SU-DHL-6 (cell line): ENCODE measurements at regions not wholly inside any gene's neighbourhood (a gene's known extent, or its start where the extent isn't known, plus 50 kb on each side); places are given as distances from the start of the nearest gene placed in this dataset.

Source experiments
- H2AFZ ChIP-seq: fragments of 200-600 bp; sonication (generic); 2 replicates; pipeline ENCODE4 v1.6.1; 2014; ENCODE audit warnings: low read depth, mild to moderate bottlenecking, moderate library complexity, mixed read lengths, antibody characterized with exemption, low read length; ENCODE audit not compliant: severe bottlenecking
- H3F3A ChIP-seq: fragments of 200-600 bp; shearing (Covaris generic); 2 replicates; pipeline ENCODE4 v1.6.0; 2016; ENCODE audit warnings: antibody characterized with exemption, mild to moderate bottlenecking; ENCODE audit not compliant: insufficient read depth
- H3K27ac ChIP-seq: fragments of 200-600 bp; sonication (generic); 2 replicates; pipeline ENCODE4 v1.5.1; 2016; ENCODE audit warnings: low read depth, mild to moderate bottlenecking, low read length, moderate library complexity, mixed read lengths
- H3K27me3 ChIP-seq: fragments of 200-600 bp; sonication (generic), shearing (Covaris generic); 2 replicates; pipeline ENCODE4 v1.6.0; 2014; ENCODE audit warnings: mild to moderate bottlenecking, low read length
- H3K36me3 ChIP-seq: fragments of 200-600 bp; sonication (generic); 2 replicates; pipeline ENCODE4 v1.6.1; 2014; ENCODE audit warnings: mild to moderate bottlenecking, low read length, mixed read lengths
- H3K4me2 ChIP-seq: fragments of 300-600, 200-600 bp; shearing (Covaris generic), sonication (generic); 2 replicates; pipeline ENCODE4 v1.6.0; 2014; ENCODE audit warnings: low read length, low read depth, mild to moderate bottlenecking; ENCODE audit not compliant: poor library complexity, severe bottlenecking
- H3K4me3 ChIP-seq: fragments of 200-600 bp; sonication (generic); 2 replicates; pipeline ENCODE4 v1.5.1; 2014; ENCODE audit warnings: antibody characterized with exemption, low read length, mild to moderate bottlenecking, mixed read lengths; ENCODE audit not compliant: insufficient read depth, poor library complexity, severe bottlenecking
- H3K79me2 ChIP-seq: fragments of 200-600 bp; sonication (generic); 2 replicates; pipeline ENCODE4 v1.6.1; 2014; ENCODE audit warnings: mild to moderate bottlenecking, low read length, moderate library complexity; ENCODE audit not compliant: insufficient read depth
- H3K9ac ChIP-seq: fragments of 200-600 bp; sonication (generic); 2 replicates; pipeline ENCODE4 v1.7.0; 2014; ENCODE audit warnings: mild to moderate bottlenecking, low read length
- H3K9me2 ChIP-seq: fragments of 200-600 bp; sonication (generic); replicated peaks from 2 replicates; pipeline ENCODE4 v1.6.1; 2014; ENCODE audit warnings: low read length; ENCODE audit not compliant: insufficient read depth
- H3K9me3 ChIP-seq: fragments of 200-600 bp; sonication (generic); 2 replicates; pipeline ENCODE4 v1.6.1; 2014; ENCODE audit warnings: low read length, mixed read lengths; ENCODE audit not compliant: insufficient read depth
- H4K20me1 ChIP-seq: fragments of 200-600 bp; sonication (generic); 2 replicates; pipeline ENCODE4 v1.6.1; 2014; ENCODE audit warnings: low read depth, mild to moderate bottlenecking, antibody characterized with exemption, low read length, moderate library complexity, mixed read lengths
- EZH2phosphoT487 ChIP-seq: fragments of 200-600 bp; sonication (generic), shearing (Covaris generic); conservative IDR thresholded peaks from 2 replicates; pipeline ENCODE4 v1.6.1; 2018; ENCODE audit warnings: mild to moderate bottlenecking, antibody characterized with exemption, low read length, moderate library complexity, mixed read lengths
- TF ChIP-seq, protein P1 (sequence below): fragments of 200-600 bp; sonication (generic); IDR thresholded peaks from one replicate; pipeline ENCODE4 v1.5.1; 2017; ENCODE audit warnings: antibody characterized with exemption, mild to moderate bottlenecking, low read length, moderate library complexity; ENCODE audit not compliant: insufficient read depth, poor library complexity, severe bottlenecking

DNA sequence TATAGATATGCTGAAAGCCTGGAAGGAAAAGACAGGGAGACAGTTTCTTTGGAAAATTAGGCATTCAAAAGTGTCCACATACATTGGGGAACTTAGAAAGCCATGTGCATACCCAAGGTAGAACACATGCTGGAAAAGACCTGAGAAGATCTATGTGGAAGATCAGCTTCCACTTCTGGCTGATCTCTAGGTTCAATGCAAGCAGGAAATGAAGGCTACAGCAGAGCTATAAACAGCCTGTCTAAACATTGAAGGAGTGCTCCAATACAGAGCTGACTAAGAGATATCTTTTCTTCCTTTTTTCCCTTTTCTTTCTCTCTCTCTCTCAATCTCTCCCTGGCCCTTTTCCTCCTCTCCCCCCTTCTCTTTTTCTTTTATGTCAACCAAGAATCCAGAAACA, 73.6 kb upstream of the TCF12 start:
- no peak overlapping the region for H3K4me3 ChIP-seq
- no peaks in the 10 kb centered on the region for H3K79me2 ChIP-seq
- H3K9me2 ChIP-seq, result no peaks in the 10 kb centered on the region
- H3K27ac ChIP-seq, result no peak overlapping the region
- no peak overlapping the region for H3K9ac ChIP-seq
- H3K4me2 ChIP-seq, result no peak overlapping the region
- no peak overlapping the region for H2AFZ ChIP-seq
- no peaks in the 10 kb centered on the region for H3K27me3 ChIP-seq
- H3F3A ChIP-seq, result no peaks in the 10 kb centered on the region
- no peaks in the 10 kb centered on the region for H3K9me3 ChIP-seq
- TF ChIP-seq EZH2phosphoT487, result no peak
- TF ChIP-seq, protein P1, sequence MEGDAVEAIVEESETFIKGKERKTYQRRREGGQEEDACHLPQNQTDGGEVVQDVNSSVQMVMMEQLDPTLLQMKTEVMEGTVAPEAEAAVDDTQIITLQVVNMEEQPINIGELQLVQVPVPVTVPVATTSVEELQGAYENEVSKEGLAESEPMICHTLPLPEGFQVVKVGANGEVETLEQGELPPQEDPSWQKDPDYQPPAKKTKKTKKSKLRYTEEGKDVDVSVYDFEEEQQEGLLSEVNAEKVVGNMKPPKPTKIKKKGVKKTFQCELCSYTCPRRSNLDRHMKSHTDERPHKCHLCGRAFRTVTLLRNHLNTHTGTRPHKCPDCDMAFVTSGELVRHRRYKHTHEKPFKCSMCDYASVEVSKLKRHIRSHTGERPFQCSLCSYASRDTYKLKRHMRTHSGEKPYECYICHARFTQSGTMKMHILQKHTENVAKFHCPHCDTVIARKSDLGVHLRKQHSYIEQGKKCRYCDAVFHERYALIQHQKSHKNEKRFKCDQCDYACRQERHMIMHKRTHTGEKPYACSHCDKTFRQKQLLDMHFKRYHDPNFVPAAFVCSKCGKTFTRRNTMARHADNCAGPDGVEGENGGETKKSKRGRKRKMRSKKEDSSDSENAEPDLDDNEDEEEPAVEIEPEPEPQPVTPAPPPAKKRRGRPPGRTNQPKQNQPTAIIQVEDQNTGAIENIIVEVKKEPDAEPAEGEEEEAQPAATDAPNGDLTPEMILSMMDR, result no peak
- H4K20me1 ChIP-seq, result no peaks in the 10 kb centered on the region
- no peaks in the 10 kb centered on the region for H3K36me3 ChIP-seq

DNA sequence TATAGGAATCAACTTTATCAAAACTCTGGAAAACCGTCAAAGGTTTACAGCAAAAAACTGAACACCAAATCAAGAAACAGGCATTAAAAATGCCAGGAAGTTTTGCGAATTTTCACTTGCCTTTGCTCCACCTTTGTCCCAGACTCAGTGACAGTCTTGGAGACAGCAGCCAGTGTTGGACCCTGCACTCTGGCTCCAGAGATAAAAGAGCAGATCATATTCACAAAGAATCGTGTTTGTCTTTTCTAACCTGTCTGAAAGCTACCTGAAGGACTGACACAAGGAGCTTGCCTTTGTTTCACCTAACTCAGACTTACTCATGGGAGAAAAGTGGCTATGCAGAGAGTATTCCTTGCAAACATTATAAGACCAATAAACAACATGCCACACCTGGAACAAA, 74.0 kb upstream of the TCF12 start:
- H3K9ac ChIP-seq, result no peak overlapping the region
- H3K36me3 ChIP-seq, result no peaks in the 10 kb centered on the region
- H3F3A ChIP-seq, result no peaks in the 10 kb centered on the region
- H2AFZ ChIP-seq, result no peak overlapping the region
- H3K9me2 ChIP-seq, result no peaks in the 10 kb centered on the region
- H3K9me3 ChIP-seq, result no peaks in the 10 kb centered on the region
- H4K20me1 ChIP-seq, result no peaks in the 10 kb centered on the region
- no peak for TF ChIP-seq EZH2phosphoT487
- TF ChIP-seq, protein P1, result no peak
- H3K27me3 ChIP-seq, result no peaks in the 10 kb centered on the region
- no peak overlapping the region for H3K27ac ChIP-seq
- H3K4me3 ChIP-seq, result no peak overlapping the region
- H3K79me2 ChIP-seq, result no peaks in the 10 kb centered on the region
- H3K4me2 ChIP-seq, result no peak overlapping the region

DNA sequence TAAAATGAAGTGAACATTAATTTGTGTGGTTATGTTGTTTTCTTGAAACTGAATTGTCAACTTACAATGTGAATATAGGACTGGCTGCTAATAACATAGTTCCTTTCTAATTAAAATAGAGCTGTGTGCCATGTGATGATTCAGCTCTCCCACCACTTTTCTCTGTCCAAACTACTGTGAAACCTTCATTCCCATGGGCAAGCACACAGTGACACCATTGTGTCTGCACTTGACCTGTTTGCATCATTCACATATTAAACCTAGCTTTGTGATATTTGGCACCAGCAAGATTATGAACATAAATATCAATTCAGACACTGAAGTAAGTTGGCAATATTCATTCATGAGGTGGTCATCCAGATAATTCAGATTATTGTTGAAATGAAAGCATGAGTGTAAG, 78.8 kb upstream of the TCF12 start:
- H3K4me2 ChIP-seq, result no peak overlapping the region
- no peak overlapping the region for H2AFZ ChIP-seq
- H3K9me3 ChIP-seq, result no peaks in the 10 kb centered on the region
- no peaks in the 10 kb centered on the region for H3K79me2 ChIP-seq
- no peaks in the 10 kb centered on the region for H3K36me3 ChIP-seq
- no peaks in the 10 kb centered on the region for H3K9me2 ChIP-seq
- no peak overlapping the region for H3K9ac ChIP-seq
- H3K27ac ChIP-seq, result no peak overlapping the region
- no peak overlapping the region for H3K4me3 ChIP-seq
- H4K20me1 ChIP-seq, result no peaks in the 10 kb centered on the region
- H3F3A ChIP-seq, result no peaks in the 10 kb centered on the region
- TF ChIP-seq EZH2phosphoT487, result no peak
- TF ChIP-seq, protein P1, result no peak
- no peaks in the 10 kb centered on the region for H3K27me3 ChIP-seq

DNA sequence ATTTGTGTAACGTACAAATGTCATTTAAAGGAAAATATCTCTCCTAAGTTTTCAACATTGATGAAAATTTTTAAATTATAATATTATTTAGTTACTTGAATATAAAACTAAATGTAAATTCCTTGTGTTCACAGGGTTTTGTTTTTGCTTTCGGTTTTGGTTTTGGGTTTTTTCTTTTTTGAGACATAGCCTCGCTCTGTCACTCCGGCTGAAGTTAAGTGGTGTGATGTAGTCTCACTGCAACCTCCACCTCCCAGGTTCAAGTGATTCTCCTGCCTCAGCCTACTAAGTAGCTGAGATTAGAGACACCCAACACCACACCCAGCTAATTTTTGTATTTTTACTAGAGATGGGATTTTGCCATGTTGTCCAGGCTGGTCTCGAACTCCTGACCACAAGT, 79.3 kb upstream of the TCF12 start:
- no peak for TF ChIP-seq EZH2phosphoT487
- TF ChIP-seq, protein P1, result no peak
- no peak overlapping the region for H3K4me2 ChIP-seq
- no peaks in the 10 kb centered on the region for H3K9me3 ChIP-seq
- no peaks in the 10 kb centered on the region for H3K27me3 ChIP-seq
- no peaks in the 10 kb centered on the region for H4K20me1 ChIP-seq
- no peaks in the 10 kb centered on the region for H3K9me2 ChIP-seq
- no peak overlapping the region for H2AFZ ChIP-seq
- no peaks in the 10 kb centered on the region for H3K79me2 ChIP-seq
- no peak overlapping the region for H3K9ac ChIP-seq
- H3F3A ChIP-seq, result no peaks in the 10 kb centered on the region
- no peak overlapping the region for H3K4me3 ChIP-seq
- no peaks in the 10 kb centered on the region for H3K36me3 ChIP-seq
- no peak overlapping the region for H3K27ac ChIP-seq
